H1 (cell line): ENCODE measurements at regions not wholly inside any gene's neighbourhood (a gene's known extent, or its start where the extent isn't known, plus 50 kb on each side); places are given as distances from the start of the nearest gene placed in this dataset.

ENCODE experiments used
- CTCF ChIA-PET: fragments of 300-600 bp; sonication (Branson Sonifier 250); formaldehyde crosslinking; loops from one replicate; lab custom pipeline; 2021; ENCODE audit not compliant: partially characterized antibody; lab: Charles Lee
- POLR2A ChIA-PET: fragments of 300-600 bp; sonication (Branson Sonifier 250); formaldehyde crosslinking; loops from one replicate; lab custom pipeline; 2021; ENCODE audit warnings: inconsistent platforms; ENCODE audit not compliant: partially characterized antibody; lab: Charles Lee
- DNase-seq, 2 experiments: peaks; one replicate each; pipeline versions ENCODE4 v3.0.0 to v3.0.0-alpha.2; 2010 to 2022; ENCODE audit warnings: low spot score in 2 of 2, low read depth in 1 of 2, mixed read lengths in 1 of 2
- FAIRE-seq: peaks from 2 replicates; lab custom pipeline; 2011; peaks lifted over from hg19 to GRCh38; lab: Jason Lieb, UNC
- H2AFZ ChIP-seq: 2 replicates; pipeline ENCODE4 v1.8.1; 2012; ENCODE audit warnings: low read length, inconsistent platforms
- H2AK5ac ChIP-seq: 2 replicates; pipeline ENCODE4 v1.6.1; 2013; ENCODE audit warnings: low read depth, low read length
- H2BK120ac ChIP-seq: replicated peaks from 2 replicates; pipeline ENCODE3; 2013; ENCODE audit warnings: low read depth, low read length, inconsistent platforms
- H2BK12ac ChIP-seq: 2 replicates; pipeline ENCODE4 v1.6.1; 2013; ENCODE audit warnings: low read depth, low read length
- H2BK15ac ChIP-seq: 2 replicates; pipeline ENCODE4 v1.6.1; 2013; ENCODE audit warnings: low read length
- H2BK20ac ChIP-seq: 2 replicates; pipeline ENCODE4 v1.6.1; 2013; ENCODE audit warnings: low read length
- H2BK5ac ChIP-seq: 2 replicates; pipeline ENCODE4 v1.6.1; 2013; ENCODE audit warnings: low read depth, low read length
- H3K14ac ChIP-seq: 2 replicates; pipeline ENCODE4 v1.6.1; 2013; ENCODE audit warnings: inconsistent platforms; ENCODE audit not compliant: insufficient read length
- H3K18ac ChIP-seq: 2 replicates; pipeline ENCODE4 v1.6.1; 2013; ENCODE audit warnings: low read length; ENCODE audit errors: extremely low read depth
- H3K23ac ChIP-seq: 2 replicates; pipeline ENCODE4 v1.6.1; 2013; ENCODE audit warnings: inconsistent platforms; ENCODE audit not compliant: insufficient read length
- H3K23me2 ChIP-seq: 2 replicates; pipeline ENCODE4 v1.6.1; 2013; ENCODE audit warnings: low read depth, low read length
- H3K27ac ChIP-seq: 2 replicates; pipeline ENCODE4 v1.6.1; 2011; ENCODE audit warnings: low read depth, low read length, inconsistent platforms
- H3K27me3 ChIP-seq, 4 experiments: replicated peaks in 1 of 4; 1 replicate in 1 of 4; 2 replicates in 3 of 4; pipeline versions ENCODE4 v1.6.1 to v1.8.1; 2011 to 2013; ENCODE audit warnings: low read length in 3 of 4, mild to moderate bottlenecking in 3 of 4, inconsistent platforms in 2 of 4, mixed read lengths in 2 of 4, moderate library complexity in 1 of 4; ENCODE audit not compliant: control insufficient read depth in 3 of 4, insufficient read depth in 3 of 4; ENCODE audit errors: extremely low read depth in 1 of 4
- H3K36me3 ChIP-seq, 4 experiments: 2 replicates each; pipeline versions ENCODE4 v1.6.1 to v1.8.1; 2011 to 2013; ENCODE audit warnings: mild to moderate bottlenecking in 4 of 4, low read length in 3 of 4, moderate library complexity in 2 of 4, control low read depth in 1 of 4, inconsistent platforms in 1 of 4; ENCODE audit not compliant: insufficient read depth in 4 of 4, control insufficient read depth in 2 of 4
- H3K4ac ChIP-seq: replicated peaks from 2 replicates; pipeline ENCODE3; 2013; ENCODE audit warnings: low read length, low read depth, mixed read lengths, inconsistent platforms; ENCODE audit not compliant: insufficient read length
- H3K4me1 ChIP-seq, 4 experiments: replicated peaks in 1 of 4; 1 replicate in 1 of 4; 2 replicates in 3 of 4; pipeline versions ENCODE4 v1.6.1 to v1.8.1; 2011 to 2013; ENCODE audit warnings: low read length in 3 of 4, inconsistent platforms in 2 of 4, mixed read lengths in 1 of 4; ENCODE audit not compliant: insufficient read depth in 4 of 4, control insufficient read depth in 3 of 4
- H3K4me2 ChIP-seq, 2 experiments: 2 replicates each; pipeline versions ENCODE4 v1.6.1 to v1.8.1; 2011 to 2013; ENCODE audit warnings: low read depth in 2 of 2, low read length in 2 of 2, control low read depth in 1 of 2, inconsistent platforms in 1 of 2, mild to moderate bottlenecking in 1 of 2; ENCODE audit not compliant: insufficient read depth in 1 of 2
- H3K4me3 ChIP-seq, 4 experiments: fragments of 200-600, 300-600 bp in 1 of 4; sonication (generic), shearing (Covaris generic), sonication (Bioruptor Twin) in 1 of 4; 2 replicates each; pipeline versions ENCODE4 v1.5.1 to v1.8.1; 2011 to 2016; ENCODE audit warnings: low read length in 4 of 4, low read depth in 3 of 4, control low read depth in 2 of 4, inconsistent platforms in 2 of 4, mild to moderate bottlenecking in 2 of 4, mixed read lengths in 1 of 4, moderate library complexity in 1 of 4; ENCODE audit not compliant: insufficient read depth in 2 of 4; ENCODE audit errors: extremely low read depth in 1 of 4
- H3K56ac ChIP-seq: replicated peaks from 2 replicates; pipeline ENCODE3; 2013; ENCODE audit warnings: low read depth, mild to moderate bottlenecking, mixed read lengths, low read length, inconsistent platforms; ENCODE audit not compliant: insufficient read length
- H3K79me1 ChIP-seq: 2 replicates; pipeline ENCODE4 v1.6.1; 2013; ENCODE audit warnings: low read depth, low read length, control low read depth
- H3K79me2 ChIP-seq, 2 experiments: 2 replicates each; pipeline versions ENCODE4 v1.6.1 to v1.8.1; 2012 to 2013; ENCODE audit warnings: low read length in 2 of 2, mild to moderate bottlenecking in 2 of 2, inconsistent platforms in 1 of 2; ENCODE audit not compliant: insufficient read depth in 2 of 2, control insufficient read depth in 1 of 2
- H3K9ac ChIP-seq, 4 experiments: replicated peaks in 1 of 4; 1 replicate in 1 of 4; 2 replicates in 3 of 4; pipeline versions ENCODE4 v1.6.1 to v1.8.1; 2011 to 2013; ENCODE audit warnings: low read depth in 3 of 4, low read length in 3 of 4, control low read depth in 2 of 4, mild to moderate bottlenecking in 2 of 4, moderate library complexity in 2 of 4, inconsistent platforms in 1 of 4; ENCODE audit errors: extremely low read depth in 1 of 4
- H3K9me3 ChIP-seq, 2 experiments: 2 replicates each; pipeline versions ENCODE4 v1.6.1 to v1.8.1; 2012 to 2013; ENCODE audit warnings: mild to moderate bottlenecking in 2 of 2, moderate library complexity in 2 of 2, control low read depth in 1 of 2, inconsistent platforms in 1 of 2, low read depth in 1 of 2, low read length in 1 of 2, mixed read lengths in 1 of 2; ENCODE audit not compliant: insufficient read depth in 2 of 2
- H4K20me1 ChIP-seq, 2 experiments: replicated peaks in 1 of 2; 2 replicates each; pipeline versions ENCODE3 to v1.8.1; 2011 to 2013; ENCODE audit warnings: inconsistent platforms in 2 of 2, low read length in 2 of 2, mild to moderate bottlenecking in 1 of 2; ENCODE audit not compliant: insufficient read depth in 2 of 2, control insufficient read depth in 1 of 2
- H4K5ac ChIP-seq: 2 replicates; pipeline ENCODE4 v1.6.1; 2013; ENCODE audit warnings: low read length, low read depth, mixed read lengths, inconsistent platforms; ENCODE audit not compliant: insufficient read length
- H4K8ac ChIP-seq: 2 replicates; pipeline ENCODE4 v1.8.0; 2013; ENCODE audit warnings: mild to moderate bottlenecking, moderate library complexity, low read length, inconsistent platforms; ENCODE audit not compliant: insufficient read depth; ENCODE audit errors: extremely low read depth
- H4K91ac ChIP-seq: replicated peaks from 2 replicates; pipeline ENCODE3; 2013; ENCODE audit warnings: low read length, mixed read lengths, inconsistent platforms; ENCODE audit not compliant: insufficient read length
- ASH2L ChIP-seq: fragments of 200-600, 300-600 bp; sonication (generic); IDR thresholded peaks from one replicate; pipeline ENCODE4 v1.7.1; 2017; ENCODE audit warnings: low read length
- BRCA1 ChIP-seq: IDR thresholded peaks from 2 replicates; pipeline ENCODE4 v1.6.1; 2012; ENCODE audit warnings: low read depth, low read length, improper control_type of control experiment
- CBX8 ChIP-seq: fragments of 300-800, 300-1000 bp; sonication (generic); IDR thresholded peaks from 2 replicates; pipeline ENCODE4 v1.7.1; 2016; ENCODE audit warnings: low read depth, low read length, borderline replicate concordance
- JUN ChIP-seq: IDR thresholded peaks from 2 replicates; pipeline ENCODE4 v1.6.1; 2011; ENCODE audit warnings: low read depth, mild to moderate bottlenecking, improper control_type of control experiment, low read length
- KDM4A ChIP-seq: IDR thresholded peaks from one replicate; pipeline ENCODE4 v1.7.1; 2012; ENCODE audit warnings: low read depth, mild to moderate bottlenecking, moderate library complexity, low read length, inconsistent platforms; ENCODE audit not compliant: severe bottlenecking
- RNF2 ChIP-seq: fragments of 200-900, 300-1000 bp; sonication (generic); IDR thresholded peaks from 2 replicates; pipeline ENCODE4 v1.7.1; 2016; ENCODE audit warnings: borderline replicate concordance, low read depth, mild to moderate bottlenecking, antibody characterized with exemption, low read length; ENCODE audit not compliant: poor library complexity, severe bottlenecking; ENCODE audit errors: missing control alignments
- SIN3A ChIP-seq, 2 experiments: IDR thresholded peaks in 1 of 2; conservative IDR thresholded peaks in 1 of 2; 2 replicates each; pipeline ENCODE4 v1.6.1; 2011 to 2012; ENCODE audit warnings: low read length in 2 of 2, improper control_type of control experiment in 1 of 2, low read depth in 1 of 2, mild to moderate bottlenecking in 1 of 2
- SIX5 ChIP-seq: IDR thresholded peaks from 2 replicates; pipeline ENCODE4 v1.6.1; 2011; ENCODE audit warnings: mild to moderate bottlenecking, low read depth, low read length
- SUZ12 ChIP-seq: fragments of 200-600 bp; sonication (generic); IDR thresholded peaks from 2 replicates; pipeline ENCODE4 v1.6.1; 2012; ENCODE audit warnings: mild to moderate bottlenecking, inconsistent platforms, low read length, moderate library complexity, mixed read lengths
- TCF12 ChIP-seq: IDR thresholded peaks from 2 replicates; pipeline ENCODE4 v1.6.1; 2011; ENCODE audit warnings: low read depth, mild to moderate bottlenecking, low read length
- WGBS, 2 experiments: shearing (Covaris generic) in 1 of 2; methylation state at CpG; one replicate each; pipeline versions ENCODE4 v1.1.6 to v1.1.7; 2013 to 2015; ENCODE audit warnings: low lambda C conversion rate in 2 of 2, mixed read lengths in 2 of 2, inconsistent platforms in 1 of 2, low coverage in 1 of 2, missing lambda C conversion rate in 1 of 2; ENCODE audit not compliant: insufficient replicate concordance in 2 of 2, insufficient coverage in 1 of 2, insufficient read length in 1 of 2; ENCODE audit errors: extremely low coverage in 1 of 2, missing lambda C conversion rate in 1 of 2; 5-methylcytosine and 5-hydroxymethylcytosine counted together
- TF ChIP-seq, protein P1 (sequence below), 3 experiments: IDR thresholded peaks; 1 replicate in 2 of 3; 2 replicates in 1 of 3; pipeline versions ENCODE4 v1.5.1 to v1.6.1; 2011; ENCODE audit warnings: low read length in 3 of 3, mild to moderate bottlenecking in 3 of 3, inconsistent platforms in 2 of 3, low read depth in 1 of 3, moderate library complexity in 1 of 3; ENCODE audit not compliant: insufficient read depth in 1 of 3; ENCODE audit errors: control extremely low read depth in 1 of 3

DNA sequence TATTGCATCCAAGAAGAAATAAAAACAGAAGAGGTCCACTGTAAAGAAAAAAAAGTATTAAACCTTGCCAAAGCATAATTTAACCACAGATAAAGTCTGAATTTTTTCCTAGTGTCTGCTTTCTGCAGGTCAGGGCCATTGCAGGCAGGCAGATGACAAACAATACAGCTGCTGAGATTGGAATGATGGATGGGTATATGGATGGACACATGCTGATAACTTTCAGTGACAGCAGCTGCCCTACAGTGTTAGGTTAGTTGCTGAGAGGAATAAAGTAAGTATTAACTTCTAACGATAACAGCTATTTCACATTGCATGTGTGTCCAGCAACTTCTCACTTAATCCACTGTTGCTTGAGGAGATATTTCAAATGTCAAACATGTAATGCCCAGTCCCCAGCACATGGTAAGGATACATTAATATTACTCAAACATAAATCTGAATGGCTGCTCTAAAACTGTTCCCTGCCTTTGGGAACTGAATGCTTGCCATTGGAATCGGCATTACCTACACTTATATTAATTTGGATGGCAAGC lies 515.3 kb downstream of the RMST start:
- Histone ChIP-seq H3K4me3 (no peak overlapping the region), H4K91ac (no peak overlapping the region), H3K56ac (no peak overlapping the region), H4K8ac (no peak overlapping the region), H2AFZ (no peak overlapping the region), H3K4ac (no peak overlapping the region), H2AK5ac (no peak overlapping the region), H2BK15ac (no peak overlapping the region), H2BK20ac (no peak overlapping the region), H2BK12ac (no peak overlapping the region), H3K9ac (no peak overlapping the region), H2BK5ac (no peak overlapping the region), H4K5ac (no peak overlapping the region), H3K18ac (no peak overlapping the region), H3K4me1 (no peaks in the 10 kb centered on the region), H3K79me1 (no peaks in the 10 kb centered on the region), H3K14ac (no peak overlapping the region), H3K79me2 (no peaks in the 10 kb centered on the region), H3K4me2 (no peak overlapping the region), H2BK120ac (no peak overlapping the region), H4K20me1 (no peaks in the 10 kb centered on the region), H3K27ac (no peak overlapping the region), H3K9me3 (no peaks in the 10 kb centered on the region), H3K23me2 (no peaks in the 10 kb centered on the region), H3K27me3 (peaks cover 0 to 1% (median 0%) of the 10 kb centered on the region in 4 experiments; a peak in 1 of 7 replicates), H3K23ac (no peak overlapping the region), H3K36me3 (no peaks in the 10 kb centered on the region)
- POLR2A ChIA-PET, result no interaction called here
- CTCF ChIA-PET, result interaction anchor here (2.7 to 10.0 kb wide), 2 partner anchors 15 to 17 kb away, joined by 14 to 102 read pairs; no protein-coding TSS in a partner anchor
- 98% methylated on average over 2 of the region's 2 CpGs; no CpG with 5 or more reads in 1 of the 2 experiments for WGBS, 2 experiments
- DNase-seq (no peak), FAIRE-seq (no peak)
- TF ChIP-seq RNF2 (no peak), CBX8 (no peak), TCF12 (no peak), KDM4A (no peak), SIX5 (no peak), SUZ12 (no peak), SIN3A (conservative IDR thresholded peaks at IDR 0.05 in 1 of 2, IDR thresholded peaks at IDR 0.05 in 1 of 2; ENCODE audit: low read depth in 1 of 2, low read length in 2 of 2) (no peak), BRCA1 (no peak), JUN (no peak), ASH2L (no peak)
- TF ChIP-seq, protein P1, sequence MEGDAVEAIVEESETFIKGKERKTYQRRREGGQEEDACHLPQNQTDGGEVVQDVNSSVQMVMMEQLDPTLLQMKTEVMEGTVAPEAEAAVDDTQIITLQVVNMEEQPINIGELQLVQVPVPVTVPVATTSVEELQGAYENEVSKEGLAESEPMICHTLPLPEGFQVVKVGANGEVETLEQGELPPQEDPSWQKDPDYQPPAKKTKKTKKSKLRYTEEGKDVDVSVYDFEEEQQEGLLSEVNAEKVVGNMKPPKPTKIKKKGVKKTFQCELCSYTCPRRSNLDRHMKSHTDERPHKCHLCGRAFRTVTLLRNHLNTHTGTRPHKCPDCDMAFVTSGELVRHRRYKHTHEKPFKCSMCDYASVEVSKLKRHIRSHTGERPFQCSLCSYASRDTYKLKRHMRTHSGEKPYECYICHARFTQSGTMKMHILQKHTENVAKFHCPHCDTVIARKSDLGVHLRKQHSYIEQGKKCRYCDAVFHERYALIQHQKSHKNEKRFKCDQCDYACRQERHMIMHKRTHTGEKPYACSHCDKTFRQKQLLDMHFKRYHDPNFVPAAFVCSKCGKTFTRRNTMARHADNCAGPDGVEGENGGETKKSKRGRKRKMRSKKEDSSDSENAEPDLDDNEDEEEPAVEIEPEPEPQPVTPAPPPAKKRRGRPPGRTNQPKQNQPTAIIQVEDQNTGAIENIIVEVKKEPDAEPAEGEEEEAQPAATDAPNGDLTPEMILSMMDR (IDR thresholded peaks at IDR 0.05; ENCODE audit: control extremely low read depth in 1 of 3, insufficient read depth in 1 of 3, low read depth in 1 of 3, low read length in 3 of 3), result no peak
